Renal cortex interstitium (tissue), 11 donors: ENCODE measurements at regions not wholly inside any gene's neighbourhood (a gene's known extent, or its start where the extent isn't known, plus 50 kb on each side); places are given as distances from the start of the nearest gene placed in this dataset.

Source experiments
- DNase-seq, 11 donors: peaks; one replicate each; pipeline ENCODE4 v3.0.0-alpha.2; 2013; ENCODE audit warnings: low read depth in 9 of 11, low spot score in 4 of 11; ENCODE audit errors: extremely low read depth in 1 of 11

DNA sequence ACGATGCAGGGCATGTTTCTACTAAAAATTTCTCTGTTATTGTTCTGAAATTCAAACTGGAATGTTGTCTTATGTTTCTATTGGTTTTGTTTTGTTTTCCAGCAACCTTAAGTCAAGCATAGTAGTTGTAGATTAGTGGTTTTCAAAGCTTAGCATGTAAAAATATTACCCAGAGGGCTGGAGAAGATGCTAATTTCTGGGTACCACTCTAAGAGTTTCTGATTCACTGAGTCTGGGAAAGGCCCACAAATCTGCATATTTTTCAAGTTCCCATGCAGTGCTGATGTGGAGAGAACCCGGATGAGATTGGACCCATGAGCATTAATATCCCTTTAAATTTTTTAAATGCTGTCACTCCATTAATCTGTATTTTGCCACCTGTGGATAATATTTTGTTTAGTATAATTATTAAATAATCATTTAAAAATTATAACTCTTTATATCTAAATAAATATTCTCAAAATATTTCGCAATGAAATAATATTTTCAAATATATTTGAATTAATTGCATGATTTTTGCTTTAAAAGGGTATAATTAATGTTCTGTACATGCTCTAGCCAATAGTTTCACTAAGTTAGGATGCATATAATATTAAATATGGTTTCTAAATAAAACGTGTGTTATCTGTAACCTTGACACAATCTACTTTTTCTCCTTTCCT lies 1274.7 kb upstream of the CADM2 start:
- no peak for DNase-seq

DNA sequence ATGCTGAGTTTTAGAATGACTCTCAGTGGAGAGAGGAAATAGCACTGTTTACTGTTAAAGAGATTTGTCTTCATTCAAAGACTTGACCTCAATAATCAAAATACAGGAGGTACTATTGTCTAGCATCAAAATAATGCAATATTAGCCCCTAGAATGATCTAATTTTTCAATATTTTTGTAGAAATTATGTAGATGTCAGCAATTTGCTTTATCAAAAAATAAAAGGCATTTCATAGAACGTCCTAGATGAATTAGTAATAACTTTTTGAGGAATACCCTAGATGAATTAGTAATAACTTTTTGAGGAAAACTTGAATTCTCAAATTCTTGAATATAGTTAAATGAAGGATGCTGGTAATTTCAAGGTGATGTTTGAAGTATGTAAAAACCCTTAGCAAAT lies 1252.1 kb upstream of the CADM2 start:
- no peak for DNase-seq

DNA sequence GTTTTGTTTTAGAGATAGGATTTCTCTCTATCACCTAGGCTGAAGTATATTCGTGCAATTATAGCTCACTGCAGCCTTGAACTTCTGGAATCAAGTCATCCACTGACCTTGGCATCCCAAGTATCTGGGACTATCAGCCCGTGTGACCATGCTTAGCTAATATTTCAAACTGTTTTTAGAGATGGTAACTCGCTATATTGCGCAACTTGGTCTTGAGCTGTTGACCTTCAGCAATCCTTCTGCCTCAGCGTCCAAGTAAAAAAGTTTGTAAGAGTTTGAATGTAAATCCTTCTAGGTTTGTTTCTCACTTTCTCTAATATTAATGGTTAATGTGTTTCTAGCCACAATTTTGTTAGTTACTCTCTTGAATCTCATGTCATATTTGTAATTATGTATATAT lies 1243.5 kb upstream of the CADM2 start:
- DNase-seq = no peak

DNA sequence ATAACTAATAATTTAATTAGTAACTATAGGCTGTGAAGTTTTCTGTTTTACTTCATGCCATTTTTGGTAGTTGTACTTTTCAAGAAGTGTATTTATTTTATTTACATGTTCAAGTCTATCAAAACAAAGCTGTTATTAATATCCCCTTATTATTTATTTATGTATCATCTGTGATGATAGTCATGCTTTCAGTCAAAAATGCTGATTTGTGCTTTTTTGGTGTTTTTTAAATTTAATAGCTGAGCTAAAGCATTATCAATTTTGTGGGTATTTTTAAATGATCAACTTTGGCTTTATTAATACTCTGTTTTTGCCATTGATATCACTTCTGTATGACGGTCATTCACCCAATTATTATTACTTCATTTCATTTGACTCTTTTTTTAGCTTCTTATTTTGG lies 1229.2 kb upstream of the CADM2 start:
- no peak for DNase-seq

DNA sequence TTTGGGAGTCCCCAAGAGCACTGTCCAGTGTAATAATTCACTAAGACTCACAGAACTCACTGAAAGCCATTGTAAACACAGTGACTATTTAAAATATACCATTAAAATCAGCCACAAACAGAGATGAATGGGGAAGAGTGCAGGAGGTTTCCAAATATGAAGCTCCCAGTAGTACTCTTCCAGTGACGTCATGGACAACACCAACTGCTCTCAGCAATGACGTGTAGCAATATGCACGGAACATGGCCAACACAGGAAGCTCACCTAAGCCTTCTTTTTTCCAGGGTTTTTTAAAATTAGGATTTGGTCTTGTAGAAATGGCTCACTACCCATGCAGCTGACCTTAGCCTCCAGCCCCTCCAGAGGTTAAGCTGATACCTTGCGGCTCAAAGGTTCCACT lies 1224.1 kb upstream of the CADM2 start:
- no peak for DNase-seq

DNA sequence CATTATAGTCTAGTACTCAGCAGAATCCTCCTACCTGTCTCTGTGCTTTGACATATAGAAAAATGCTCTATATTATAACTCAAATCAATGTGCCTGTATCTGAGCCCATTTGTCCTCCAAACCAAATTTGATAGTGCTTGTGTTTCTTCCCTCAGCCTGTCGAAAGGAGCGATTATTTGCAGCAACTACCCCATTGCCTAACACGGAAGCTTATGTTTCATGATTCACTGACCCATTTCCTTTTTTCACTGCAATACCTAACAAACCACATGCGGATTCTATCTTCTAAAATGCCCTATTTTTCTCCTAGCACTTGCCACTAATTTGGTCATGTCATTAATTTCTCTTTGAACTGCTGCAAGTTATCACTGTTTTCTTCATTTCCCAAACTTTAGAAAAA lies 1220.6 kb upstream of the CADM2 start:
- DNase-seq = no peak

DNA sequence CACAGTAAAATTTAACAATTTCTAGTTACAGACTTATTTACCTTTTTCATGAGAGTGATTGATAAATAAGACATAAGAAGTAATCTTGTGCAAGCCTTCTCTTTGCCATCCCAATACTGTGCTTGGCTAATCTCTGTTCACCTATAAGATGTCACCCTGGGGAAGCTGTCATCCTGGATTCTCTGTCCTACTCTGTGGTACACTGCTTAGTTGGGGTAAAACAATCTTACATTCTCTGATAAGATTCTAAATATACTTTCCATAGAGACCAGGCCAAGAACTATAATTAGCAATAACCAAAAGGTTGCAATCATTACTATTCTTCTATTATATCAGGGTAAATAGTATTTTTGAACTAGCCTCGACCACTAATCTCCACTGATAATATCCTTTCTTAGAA lies 1218.3 kb upstream of the CADM2 start:
- DNase-seq = no peak

DNA sequence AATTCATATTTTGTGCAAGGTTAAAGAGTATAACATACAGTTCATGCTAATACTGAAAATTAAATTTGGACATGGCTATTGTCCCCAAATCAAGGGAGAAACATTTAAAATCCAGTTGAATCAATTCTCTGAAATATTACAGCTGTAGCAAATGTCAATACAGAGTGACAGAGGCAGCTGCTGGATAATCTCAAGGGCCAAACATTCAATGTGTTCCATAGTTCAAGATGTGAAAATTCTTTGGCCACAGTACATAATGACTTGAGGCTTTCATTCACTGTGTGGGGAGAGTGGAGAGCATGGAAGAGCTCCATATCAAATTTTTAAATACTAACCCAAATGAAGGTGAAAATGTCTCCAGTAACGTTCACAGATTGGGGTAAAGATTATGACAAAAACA lies 1192.8 kb upstream of the CADM2 start:
- DNase-seq = no peak

DNA sequence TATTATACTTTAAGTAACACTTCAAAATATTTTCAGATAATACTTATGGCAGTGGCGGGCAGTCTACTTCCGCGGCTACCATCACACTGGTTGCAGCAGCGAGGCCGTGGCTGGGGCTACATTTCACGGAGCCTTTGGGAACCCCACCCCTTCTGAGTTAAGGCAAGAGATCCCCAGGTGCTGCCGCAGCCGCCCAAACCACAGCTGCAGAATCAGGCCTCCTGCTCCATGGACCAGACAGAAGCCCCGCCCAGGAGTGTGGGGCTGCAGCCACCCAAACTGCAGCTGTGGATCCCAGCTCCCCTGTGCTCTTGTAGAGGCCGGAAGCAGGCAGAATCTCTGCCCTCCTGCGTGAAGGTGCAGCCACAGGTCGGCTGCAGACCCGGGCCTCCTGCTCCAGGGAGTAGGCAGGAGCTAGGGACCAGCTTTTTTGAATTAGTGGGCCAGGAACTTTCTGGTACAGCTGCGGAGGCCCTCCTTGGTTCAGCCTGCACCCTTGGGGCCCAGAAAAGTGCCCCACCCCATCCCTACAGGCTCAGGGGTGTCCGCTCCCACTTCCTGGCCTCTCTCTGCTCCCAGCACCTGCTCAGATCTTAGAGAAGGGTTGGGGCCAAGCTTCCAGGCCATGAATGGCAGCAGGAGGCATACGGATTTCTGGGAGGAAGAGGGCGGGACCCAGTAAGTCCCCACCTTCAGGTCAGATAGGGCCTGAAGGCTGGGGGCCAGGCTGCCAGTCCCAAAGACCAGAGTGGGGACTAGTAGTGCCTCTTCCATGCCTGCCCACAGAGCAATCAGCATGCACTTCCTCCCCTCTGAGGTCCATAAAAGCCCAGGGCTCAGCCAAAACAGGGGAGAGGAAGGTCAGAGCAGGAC lies 1188.8 kb upstream of the CADM2 start:
- no peak for DNase-seq

DNA sequence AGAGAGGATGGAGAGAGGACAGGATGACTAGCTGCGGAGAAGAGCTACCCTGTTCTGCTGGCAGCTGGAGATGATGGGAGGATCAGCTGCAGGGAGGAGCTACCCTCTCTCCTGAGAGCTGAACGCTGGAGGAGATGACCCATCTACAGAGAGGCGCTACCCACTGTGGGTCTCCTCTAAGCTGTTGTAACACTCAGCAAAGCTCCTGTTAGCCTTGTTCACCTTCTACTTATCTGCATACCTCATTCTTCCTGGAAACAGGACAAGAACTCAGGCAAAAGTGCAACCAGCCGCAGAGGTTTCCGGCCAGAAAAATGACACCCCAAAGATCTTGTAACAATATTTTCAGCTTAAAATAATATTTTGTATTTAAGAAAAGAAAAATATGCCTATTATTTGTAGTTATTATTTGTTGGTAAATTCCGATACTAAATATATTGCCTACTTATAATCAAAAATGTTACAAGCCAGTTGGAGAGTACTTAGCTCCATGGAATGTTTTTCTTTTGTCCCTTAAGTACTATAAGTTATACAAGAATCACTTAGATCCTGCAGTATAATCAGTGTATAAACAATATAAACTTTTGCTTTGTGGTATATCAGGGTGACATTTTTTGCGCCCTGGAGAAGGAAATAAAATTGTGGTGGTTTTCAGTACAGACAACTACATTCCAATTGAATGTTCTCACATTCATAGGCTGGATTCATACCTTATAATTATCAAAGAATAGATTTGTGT lies 1188.0 kb upstream of the CADM2 start:
- no peak for DNase-seq

DNA sequence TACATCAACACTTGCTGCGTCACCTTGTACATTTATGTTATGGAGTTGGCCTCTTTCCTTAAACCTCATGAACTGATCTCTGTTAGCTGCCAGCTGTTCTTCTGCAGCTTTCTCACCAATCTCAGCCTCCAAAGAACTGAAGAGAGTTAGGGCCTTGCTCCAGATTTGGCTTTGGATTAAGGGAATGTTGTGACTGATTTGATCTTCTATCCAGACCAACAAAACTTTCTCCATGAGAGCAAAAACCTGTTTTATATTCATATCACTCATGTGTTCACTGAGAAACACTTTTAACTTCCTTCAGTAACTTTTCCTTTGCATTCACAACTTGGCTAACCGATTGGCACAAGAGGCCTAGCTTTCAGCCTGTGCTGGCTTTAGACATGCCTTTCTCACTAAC lies 1156.0 kb upstream of the CADM2 start:
- DNase-seq = no peak

DNA sequence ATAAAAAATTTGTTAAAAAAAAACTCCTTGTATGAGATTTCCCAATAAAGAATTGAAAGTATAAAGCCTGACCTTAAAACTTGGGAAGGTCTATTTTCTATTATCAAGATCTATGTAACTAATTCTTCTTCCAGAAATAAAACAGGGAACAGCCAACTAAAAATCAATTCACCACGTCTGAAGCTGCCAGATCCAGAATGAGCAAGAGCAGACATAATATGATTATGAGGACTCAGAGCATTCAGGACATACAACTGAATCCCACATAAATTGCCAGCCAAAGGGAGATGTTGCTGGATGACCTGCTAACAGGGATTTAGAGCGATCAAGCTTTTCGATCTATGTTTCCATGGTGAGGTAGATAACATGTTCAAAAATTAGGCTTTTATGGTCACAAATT lies 1151.3 kb upstream of the CADM2 start:
- DNase-seq = no peak

DNA sequence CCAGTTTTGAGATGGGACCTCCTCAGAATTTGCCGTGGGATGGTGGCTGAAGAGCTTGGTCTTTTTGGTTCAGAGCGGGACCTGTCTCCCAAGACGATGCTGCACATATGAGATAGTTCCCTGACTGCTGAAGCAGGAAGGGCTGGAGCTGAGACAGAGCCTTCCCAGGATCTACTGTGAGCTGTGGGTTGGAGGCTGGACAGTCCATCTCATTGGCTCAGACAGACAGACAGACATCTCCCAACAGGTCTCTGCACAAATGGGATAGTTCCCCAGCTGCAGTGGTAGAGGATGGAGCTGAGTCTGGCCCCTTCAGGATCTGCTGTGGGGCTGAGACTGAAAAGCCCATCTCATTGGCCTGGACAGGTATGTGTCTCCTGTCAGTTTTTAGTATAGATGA lies 1145.6 kb upstream of the CADM2 start:
- no peak for DNase-seq

DNA sequence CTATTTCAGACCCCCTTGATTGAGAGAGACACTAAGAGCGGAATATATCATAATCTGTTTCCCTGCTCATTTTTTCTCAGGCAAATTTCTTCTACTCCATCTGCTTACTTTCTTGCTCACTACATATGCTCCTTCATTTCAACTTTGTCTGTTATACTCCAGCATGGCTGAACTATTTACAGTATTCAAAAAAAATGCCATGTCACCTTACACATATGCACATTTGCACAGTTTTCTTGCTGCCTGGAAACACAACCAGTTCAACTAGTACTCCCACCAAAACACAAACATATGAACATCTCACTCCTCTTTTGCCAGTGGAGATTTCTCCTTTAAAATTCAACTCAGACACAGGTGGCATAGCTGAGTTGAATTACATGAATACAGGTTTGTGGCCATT lies 1142.1 kb upstream of the CADM2 start:
- no peak for DNase-seq

DNA sequence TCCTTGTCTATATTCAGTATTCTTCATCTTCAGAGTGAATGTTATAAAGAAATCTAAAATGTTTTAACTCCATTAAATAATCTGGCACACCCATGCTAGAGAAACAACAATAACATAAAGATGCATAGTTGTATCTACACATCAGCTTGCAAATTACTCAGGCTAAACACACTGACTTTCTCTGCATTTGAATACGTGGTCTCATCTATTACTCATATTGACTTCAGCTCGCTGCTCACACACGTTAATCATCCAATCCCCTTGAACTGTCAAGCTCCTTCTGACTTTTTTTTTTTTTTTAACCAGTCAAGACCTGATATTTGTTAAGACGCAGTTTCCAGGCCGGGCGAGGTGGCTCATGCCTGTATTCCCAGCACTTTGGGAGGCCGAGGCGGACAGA lies 1137.3 kb upstream of the CADM2 start:
- DNase-seq = no peak

DNA sequence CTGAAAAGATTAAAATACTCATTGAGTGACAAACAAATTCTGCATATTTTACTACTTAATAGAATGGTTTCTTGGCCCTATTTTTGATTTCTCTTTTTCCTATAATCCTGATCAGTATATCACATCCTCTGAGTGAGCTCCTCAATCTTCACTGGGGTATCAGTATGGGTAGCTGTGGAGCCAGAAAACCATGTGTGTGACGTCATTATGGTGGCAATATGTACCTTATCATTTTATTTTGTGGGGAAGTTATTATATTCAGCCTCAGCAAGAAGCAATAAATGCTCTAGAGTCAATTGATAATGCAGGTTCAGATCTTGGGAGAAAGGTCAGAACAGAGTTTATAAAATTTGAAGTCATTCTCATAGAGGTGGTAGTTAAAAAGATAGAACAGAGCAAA lies 1135.7 kb upstream of the CADM2 start:
- no peak for DNase-seq

DNA sequence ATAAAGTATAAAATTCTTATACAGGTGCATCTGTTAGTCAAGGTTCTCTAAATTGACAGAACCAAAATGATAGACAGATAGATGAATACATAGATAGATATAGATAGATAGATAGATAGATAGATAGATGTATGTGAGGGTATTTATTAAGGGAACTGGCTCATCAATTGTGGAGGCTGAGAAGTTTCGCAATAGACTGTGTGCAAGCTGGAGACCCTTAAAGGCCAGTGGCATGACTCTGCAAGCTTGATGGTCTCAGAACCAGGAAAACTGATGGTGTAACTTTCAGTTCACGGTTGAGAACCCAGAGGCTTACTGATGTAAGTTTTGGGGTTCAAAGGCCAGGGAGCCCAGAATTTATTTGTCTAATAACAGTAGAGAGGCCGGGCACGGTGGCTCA lies 1123.7 kb upstream of the CADM2 start:
- no peak for DNase-seq

DNA sequence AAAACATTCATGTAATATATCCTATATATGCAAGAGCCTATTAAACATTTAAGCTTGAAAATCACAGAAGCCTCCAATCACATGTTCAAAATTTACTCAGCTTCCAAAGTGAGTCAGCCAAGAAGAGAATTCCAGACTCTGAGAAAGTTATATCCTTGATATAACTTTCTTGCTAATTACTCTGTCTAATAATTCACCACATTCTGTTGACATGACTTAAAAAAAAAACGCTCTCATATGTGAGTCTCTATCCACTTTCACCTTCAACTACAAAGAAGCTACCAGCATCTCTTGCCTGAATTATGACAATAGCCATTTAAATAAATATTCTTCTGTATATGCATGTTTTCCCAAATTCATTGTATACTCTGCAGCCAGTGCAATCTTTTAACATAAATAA lies 1116.3 kb upstream of the CADM2 start:
- no peak for DNase-seq

DNA sequence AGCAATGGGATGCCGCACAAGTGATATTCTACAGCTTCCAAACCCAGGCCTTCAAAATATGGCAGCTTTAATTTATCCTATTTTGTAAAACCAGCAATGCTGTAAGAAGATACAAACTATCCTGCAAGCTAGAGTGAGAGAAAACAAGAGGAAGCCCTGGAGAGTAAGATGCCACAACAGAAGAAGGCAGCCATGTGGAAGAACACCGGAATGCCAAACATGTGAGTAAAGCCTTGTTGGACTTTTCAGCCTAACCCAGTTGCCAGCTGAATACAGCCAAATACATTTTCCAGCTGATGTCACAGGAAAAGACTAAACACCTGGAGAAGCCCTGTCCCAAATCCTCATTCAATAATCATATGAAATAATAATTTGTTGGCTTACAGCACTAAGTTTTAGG lies 1115.1 kb upstream of the CADM2 start:
- DNase-seq = no peak

DNA sequence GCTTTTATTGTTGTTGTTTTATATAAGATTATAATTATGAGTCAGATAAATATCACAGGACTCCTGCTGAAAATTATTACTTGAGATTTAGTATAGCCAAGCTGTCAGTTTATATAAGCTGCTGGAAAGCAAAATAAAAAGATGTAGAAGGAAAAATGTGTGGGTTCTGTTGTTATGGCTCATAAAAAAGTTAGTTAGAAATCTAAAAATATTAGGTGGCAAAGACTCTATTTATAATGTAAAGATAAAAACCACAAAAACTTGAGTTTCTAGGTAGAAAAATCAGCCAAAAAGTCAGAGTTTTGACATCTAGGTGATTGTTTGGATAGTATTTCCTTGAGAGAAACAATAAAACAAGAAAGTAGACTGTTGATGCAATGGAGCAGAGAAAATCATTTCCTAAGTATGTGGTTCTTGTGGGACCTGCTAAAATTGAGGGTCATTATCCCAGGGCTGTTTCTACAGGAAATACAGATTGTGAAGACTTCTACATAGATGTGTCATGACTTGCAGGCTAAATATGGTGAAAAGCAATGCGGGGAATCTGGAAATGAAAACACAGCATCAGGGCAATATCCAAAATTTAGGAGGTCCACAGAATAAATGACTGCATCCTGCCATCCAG lies 1109.6 kb upstream of the CADM2 start:
- DNase-seq = no peak
